ENCODE measurements at regions not wholly inside any gene's neighbourhood (a gene's known extent, or its start where the extent isn't known, plus 50 kb on each side); places are given as distances from the start of the nearest gene placed in this dataset. TPM values are rescaled to one million over a fixed set of nuclear protein-coding genes. Genes with fewer than 3 reads are reported as not detected.

DNA sequence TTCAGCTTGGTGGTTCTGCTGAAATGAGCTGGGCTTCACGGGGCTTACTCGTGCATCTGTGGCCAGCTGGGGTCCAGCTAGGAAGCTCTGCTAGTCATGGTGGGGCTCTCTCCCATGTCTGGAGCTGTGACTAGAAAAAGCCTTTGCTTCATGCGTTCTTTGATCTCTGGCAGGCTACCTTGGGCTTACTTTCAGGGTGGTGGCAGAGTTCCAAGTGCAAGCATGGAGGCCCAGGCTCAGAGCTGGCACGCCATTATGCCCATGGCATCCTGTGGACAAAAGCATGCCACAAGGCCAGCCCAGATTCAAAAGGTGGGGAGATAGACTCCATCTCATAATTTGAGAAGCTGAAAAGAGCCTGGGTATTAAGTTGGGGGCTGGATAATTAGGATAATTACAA is 55.4 kb upstream of the GBA3 start:
- SMC1A ChIA-PET (ENCODE audit: uncharacterized antibody, unreplicated experiment) = interaction anchor here (0.9 to 1.4 kb wide), 4 partner anchors 10 to 23 kb away, joined by 4 to 5 read pairs (median 4); no protein-coding TSS in a partner anchor
- FAIRE-seq (no peak), DNase-seq (ENCODE audit: low read depth, low spot score) (no peak), ATAC-seq (no peak)
- no peaks in the 10 kb centered on the region for H4K20me1 ChIP-seq (ENCODE audit: control insufficient read depth, insufficient read depth)
- CTCF ChIA-PET = interaction anchor here (0.9 kb wide), 1 partner anchor 35 kb away, joined by 3 read pairs; no protein-coding TSS in a partner anchor
- no peak overlapping the region for H2AFZ ChIP-seq (ENCODE audit: control insufficient read depth, low read depth, low read length)
- H3K4me1 ChIP-seq (ENCODE audit: control insufficient read depth, insufficient read depth, low read length) = no peaks in the 10 kb centered on the region
- no peak overlapping the region for H3K27ac ChIP-seq (ENCODE audit: control insufficient read depth, insufficient read depth)
- BruUV-seq (replicated peaks) = no TSS peak
- no peaks in the 10 kb centered on the region for H3K36me3 ChIP-seq (ENCODE audit: control insufficient read depth in 2 of 2, insufficient read depth in 2 of 2, low read length in 1 of 2)
- H3K4me2 ChIP-seq (ENCODE audit: control insufficient read depth, insufficient read depth) = no peak overlapping the region
- H3K27me3 ChIP-seq (replicated peaks in 1 of 2; ENCODE audit: control insufficient read depth in 2 of 2, insufficient read depth in 2 of 2, low read length in 1 of 2) = no peaks in the 10 kb centered on the region
- no peak overlapping the region for H3K9ac ChIP-seq (ENCODE audit: control insufficient read depth, insufficient read depth, low read length)
- H3K4me3 ChIP-seq = no peak overlapping the region
- TF ChIP-seq, protein P1, sequence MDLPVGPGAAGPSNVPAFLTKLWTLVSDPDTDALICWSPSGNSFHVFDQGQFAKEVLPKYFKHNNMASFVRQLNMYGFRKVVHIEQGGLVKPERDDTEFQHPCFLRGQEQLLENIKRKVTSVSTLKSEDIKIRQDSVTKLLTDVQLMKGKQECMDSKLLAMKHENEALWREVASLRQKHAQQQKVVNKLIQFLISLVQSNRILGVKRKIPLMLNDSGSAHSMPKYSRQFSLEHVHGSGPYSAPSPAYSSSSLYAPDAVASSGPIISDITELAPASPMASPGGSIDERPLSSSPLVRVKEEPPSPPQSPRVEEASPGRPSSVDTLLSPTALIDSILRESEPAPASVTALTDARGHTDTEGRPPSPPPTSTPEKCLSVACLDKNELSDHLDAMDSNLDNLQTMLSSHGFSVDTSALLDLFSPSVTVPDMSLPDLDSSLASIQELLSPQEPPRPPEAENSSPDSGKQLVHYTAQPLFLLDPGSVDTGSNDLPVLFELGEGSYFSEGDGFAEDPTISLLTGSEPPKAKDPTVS (IDR thresholded peaks at IDR 0.05; ENCODE audit: low read depth, low read length) = no peak
- TF ChIP-seq FOXM1 (IDR thresholded peaks at IDR 0.05; ENCODE audit: low read depth, low read length) (no peak), TCF7 (IDR thresholded peaks at IDR 0.05; ENCODE audit: borderline replicate concordance) (no peak)
- TF ChIP-seq, protein P2, sequence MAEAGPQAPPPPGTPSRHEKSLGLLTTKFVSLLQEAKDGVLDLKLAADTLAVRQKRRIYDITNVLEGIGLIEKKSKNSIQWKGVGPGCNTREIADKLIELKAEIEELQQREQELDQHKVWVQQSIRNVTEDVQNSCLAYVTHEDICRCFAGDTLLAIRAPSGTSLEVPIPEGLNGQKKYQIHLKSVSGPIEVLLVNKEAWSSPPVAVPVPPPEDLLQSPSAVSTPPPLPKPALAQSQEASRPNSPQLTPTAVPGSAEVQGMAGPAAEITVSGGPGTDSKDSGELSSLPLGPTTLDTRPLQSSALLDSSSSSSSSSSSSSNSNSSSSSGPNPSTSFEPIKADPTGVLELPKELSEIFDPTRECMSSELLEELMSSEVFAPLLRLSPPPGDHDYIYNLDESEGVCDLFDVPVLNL (IDR thresholded peaks at IDR 0.05; ENCODE audit: low read depth, low read length) = no peak
- intact Hi-C loops (cut with micrococcal nuclease; ENCODE audit: unreplicated experiment) = no loop called here
- no peaks in the 10 kb centered on the region; the same call in 2 of the 3 replicates for H3K9me3 ChIP-seq (replicated peaks; ENCODE audit: control insufficient read depth, insufficient read depth, low read length)
- POLR2A ChIA-PET = no interaction called here
- RAD21 ChIA-PET (ENCODE audit: unreplicated experiment) = no interaction called here
- H3K79me2 ChIP-seq (ENCODE audit: control insufficient read depth, insufficient read depth, low read length) = no peaks in the 10 kb centered on the region
- WGBS (ENCODE audit: insufficient coverage, insufficient replicate concordance, low lambda C conversion rate, missing lambda C conversion rate) = 8% methylated on average over 4 of the region's 4 CpGs
- in situ Hi-C loops (cut with MboI) = no loop called here

Small RNA genes lying in the stretch of these regions (small RNA-seq; reads per million reads assigned to genes)
- gene AC098583.1 = not detected

All from GM12878 (cell line).